DOHH2 (cell line): ENCODE measurements at regions not wholly inside any gene's neighbourhood (a gene's known extent, or its start where the extent isn't known, plus 50 kb on each side); places are given as distances from the start of the nearest gene placed in this dataset.

Experiments used
- EZH2phosphoT487 ChIP-seq: fragments of 200-600 bp; sonication (generic); IDR thresholded peaks from 2 replicates; pipeline ENCODE4 v1.6.1; 2017; ENCODE audit warnings: borderline replicate concordance, mild to moderate bottlenecking, antibody characterized with exemption, low read length, moderate library complexity, mixed read lengths
- TF ChIP-seq, protein P1 (sequence below): fragments of 200-600 bp; sonication (generic); IDR thresholded peaks from one replicate; pipeline ENCODE4 v1.5.1; 2014; ENCODE audit warnings: antibody characterized with exemption, mild to moderate bottlenecking, low read depth, low read length; ENCODE audit not compliant: poor library complexity, severe bottlenecking

DNA sequence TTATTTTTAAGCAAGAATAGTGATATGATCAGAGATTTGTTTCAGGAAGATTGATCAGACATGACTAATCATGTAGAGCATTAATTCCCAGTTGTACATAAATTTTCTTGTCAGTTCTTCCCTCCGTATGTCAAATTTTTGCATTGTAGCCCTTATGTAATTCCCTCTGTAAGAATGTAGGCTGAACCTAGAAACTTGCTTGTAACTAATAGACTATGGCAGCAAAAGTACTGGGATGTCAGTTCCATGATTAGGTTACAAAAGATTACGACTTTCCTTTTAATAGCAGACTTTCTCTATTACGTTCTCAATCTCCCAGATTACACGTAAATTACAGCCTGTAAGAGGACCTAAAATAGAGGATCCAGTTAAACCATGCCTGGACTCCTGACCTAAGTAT lies 79.4 kb upstream of the EPHA7 start:
- TF ChIP-seq, protein P1, sequence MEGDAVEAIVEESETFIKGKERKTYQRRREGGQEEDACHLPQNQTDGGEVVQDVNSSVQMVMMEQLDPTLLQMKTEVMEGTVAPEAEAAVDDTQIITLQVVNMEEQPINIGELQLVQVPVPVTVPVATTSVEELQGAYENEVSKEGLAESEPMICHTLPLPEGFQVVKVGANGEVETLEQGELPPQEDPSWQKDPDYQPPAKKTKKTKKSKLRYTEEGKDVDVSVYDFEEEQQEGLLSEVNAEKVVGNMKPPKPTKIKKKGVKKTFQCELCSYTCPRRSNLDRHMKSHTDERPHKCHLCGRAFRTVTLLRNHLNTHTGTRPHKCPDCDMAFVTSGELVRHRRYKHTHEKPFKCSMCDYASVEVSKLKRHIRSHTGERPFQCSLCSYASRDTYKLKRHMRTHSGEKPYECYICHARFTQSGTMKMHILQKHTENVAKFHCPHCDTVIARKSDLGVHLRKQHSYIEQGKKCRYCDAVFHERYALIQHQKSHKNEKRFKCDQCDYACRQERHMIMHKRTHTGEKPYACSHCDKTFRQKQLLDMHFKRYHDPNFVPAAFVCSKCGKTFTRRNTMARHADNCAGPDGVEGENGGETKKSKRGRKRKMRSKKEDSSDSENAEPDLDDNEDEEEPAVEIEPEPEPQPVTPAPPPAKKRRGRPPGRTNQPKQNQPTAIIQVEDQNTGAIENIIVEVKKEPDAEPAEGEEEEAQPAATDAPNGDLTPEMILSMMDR: no peak
- TF ChIP-seq EZH2phosphoT487: no peak
